H1 (cell line): ENCODE measurements at regions not wholly inside any gene's neighbourhood (a gene's known extent, or its start where the extent isn't known, plus 50 kb on each side); places are given as distances from the start of the nearest gene placed in this dataset.

ENCODE experiments used
- ATF3 ChIP-seq: IDR thresholded peaks from 2 replicates; pipeline ENCODE4 v1.6.1; 2011; ENCODE audit warnings: low read depth, mild to moderate bottlenecking, low read length; ENCODE audit not compliant: insufficient read depth
- CEBPB ChIP-seq: IDR thresholded peaks from 2 replicates; pipeline ENCODE4 v1.6.1; 2012; ENCODE audit warnings: low read depth, low read length
- CHD2 ChIP-seq: IDR thresholded peaks from 2 replicates; pipeline ENCODE4 v1.6.1; 2012; ENCODE audit warnings: low read length, improper control_type of control experiment
- CTCF ChIP-seq, 3 experiments: IDR thresholded peaks; 1 replicate in 2 of 3; 2 replicates in 1 of 3; pipeline versions ENCODE4 v1.5.1 to v1.6.1; 2011; ENCODE audit warnings: low read length in 3 of 3, mild to moderate bottlenecking in 3 of 3, inconsistent platforms in 2 of 3, low read depth in 1 of 3, moderate library complexity in 1 of 3; ENCODE audit not compliant: insufficient read depth in 1 of 3; ENCODE audit errors: control extremely low read depth in 1 of 3
- POLR2A ChIP-seq, 2 experiments: IDR thresholded peaks; 1 replicate in 1 of 2; 2 replicates in 1 of 2; pipeline ENCODE4 v1.6.1; 2011; ENCODE audit warnings: low read depth in 2 of 2, low read length in 2 of 2, mild to moderate bottlenecking in 2 of 2; ENCODE audit errors: control extremely low read depth in 1 of 2
- POLR2AphosphoS5 ChIP-seq: IDR thresholded peaks from 2 replicates; pipeline ENCODE4 v1.6.1; 2011; ENCODE audit warnings: low read depth, low read length
- RAD21 ChIP-seq, 2 experiments: IDR thresholded peaks in 1 of 2; conservative IDR thresholded peaks in 1 of 2; 2 replicates each; pipeline ENCODE4 v1.6.1; 2011; ENCODE audit warnings: low read depth in 2 of 2, low read length in 2 of 2, improper control_type of control experiment in 1 of 2, inconsistent platforms in 1 of 2, mild to moderate bottlenecking in 1 of 2, moderate library complexity in 1 of 2
- RFX5 ChIP-seq: IDR thresholded peaks from 2 replicates; pipeline ENCODE4 v1.6.1; 2011; ENCODE audit warnings: low read depth, low read length, improper control_type of control experiment, borderline replicate concordance
- SP1 ChIP-seq: IDR thresholded peaks from 2 replicates; pipeline ENCODE4 v1.6.1; 2011; ENCODE audit warnings: low read depth, low read length

GRCh38 chrX:148365233-148365632 lies 135.2 kb upstream of the AFF2 start:
- TF ChIP-seq CTCF (IDR thresholded peaks at IDR 0.05; ENCODE audit: control extremely low read depth in 1 of 3, insufficient read depth in 1 of 3, low read depth in 1 of 3, low read length in 3 of 3) (no peak), CHD2 (no peak), RAD21 (IDR thresholded peaks at IDR 0.05 in 1 of 2, conservative IDR thresholded peaks at IDR 0.05 in 1 of 2; ENCODE audit: low read depth in 2 of 2, low read length in 2 of 2) (no peak), RFX5 (no peak), POLR2A (IDR thresholded peaks at IDR 0.05; ENCODE audit: control extremely low read depth in 1 of 2, low read depth in 2 of 2, low read length in 2 of 2) (no peak), ATF3 (no peak), CEBPB (no peak), SP1 (no peak), POLR2AphosphoS5 (no peak)
